NCI-H345 treated with DMSO at 0.1 percent for 48 hours (cell line): ENCODE measurements at regions not wholly inside any gene's neighbourhood (a gene's known extent, or its start where the extent isn't known, plus 50 kb on each side); places are given as distances from the start of the nearest gene placed in this dataset.

Source experiments
- DNase-seq: peaks from one replicate; lab custom pipeline; 2025; ENCODE audit not compliant: unreplicated experiment; lab: John Stamatoyannopoulos, UW

DNA sequence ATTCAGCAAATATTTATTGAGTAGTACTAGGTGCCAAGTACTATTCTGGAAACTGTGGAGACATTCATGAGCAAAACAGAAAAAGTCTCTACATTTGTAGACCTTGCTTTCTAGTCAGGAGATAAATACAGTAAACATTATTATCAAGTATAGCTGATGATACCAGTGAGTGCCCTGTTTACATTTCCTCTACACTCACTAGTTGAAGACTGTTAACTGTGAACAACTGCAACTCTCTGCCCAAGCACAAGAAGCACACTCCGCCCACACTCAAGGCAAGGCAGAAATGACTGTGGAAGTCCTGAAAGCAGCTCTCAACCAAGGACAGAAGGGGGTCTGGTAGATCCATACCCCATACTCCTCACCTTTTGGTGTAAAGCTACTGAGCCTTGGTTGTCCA is 837.0 kb downstream of the DIAPH3 start:
- no peak for DNase-seq

- no peak for DNase-seq
These were observed 833.0 kb downstream of the DIAPH3 start for GRCh38 chr13:59330764-59331163.

GRCh38 chr13:59332966-59333365 is 830.8 kb downstream of the DIAPH3 start:
- DNase-seq = no peak

GRCh38 chr13:59337070-59337469 is 826.7 kb downstream of the DIAPH3 start:
- no peak for DNase-seq

GRCh38 chr13:59340151-59340550 is 823.6 kb downstream of the DIAPH3 start:
- no peak for DNase-seq

DNA sequence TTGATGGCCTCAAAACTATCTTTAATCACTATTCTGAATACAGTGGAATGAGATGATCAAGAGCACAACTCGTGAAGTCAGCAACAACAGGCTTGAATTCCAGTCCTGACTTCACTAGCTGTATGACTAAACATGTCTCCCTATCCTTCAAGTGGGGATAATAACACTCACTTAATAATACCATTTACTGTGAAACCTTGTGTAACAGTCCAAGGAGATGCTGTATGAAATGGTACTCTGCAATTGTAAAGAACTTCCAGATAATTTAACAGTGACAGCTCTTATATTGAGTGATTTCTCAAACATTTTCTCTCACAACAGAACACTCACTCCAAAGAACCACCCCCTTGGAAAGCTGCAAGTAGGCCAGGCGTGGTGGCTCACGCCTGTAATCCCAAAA is 823.1 kb downstream of the DIAPH3 start:
- DNase-seq = no peak

GRCh38 chr13:59342400-59342799 is 821.3 kb downstream of the DIAPH3 start:
- no peak for DNase-seq

- DNase-seq = no peak
These were observed 820.6 kb downstream of the DIAPH3 start for GRCh38 chr13:59343132-59343531.

DNA sequence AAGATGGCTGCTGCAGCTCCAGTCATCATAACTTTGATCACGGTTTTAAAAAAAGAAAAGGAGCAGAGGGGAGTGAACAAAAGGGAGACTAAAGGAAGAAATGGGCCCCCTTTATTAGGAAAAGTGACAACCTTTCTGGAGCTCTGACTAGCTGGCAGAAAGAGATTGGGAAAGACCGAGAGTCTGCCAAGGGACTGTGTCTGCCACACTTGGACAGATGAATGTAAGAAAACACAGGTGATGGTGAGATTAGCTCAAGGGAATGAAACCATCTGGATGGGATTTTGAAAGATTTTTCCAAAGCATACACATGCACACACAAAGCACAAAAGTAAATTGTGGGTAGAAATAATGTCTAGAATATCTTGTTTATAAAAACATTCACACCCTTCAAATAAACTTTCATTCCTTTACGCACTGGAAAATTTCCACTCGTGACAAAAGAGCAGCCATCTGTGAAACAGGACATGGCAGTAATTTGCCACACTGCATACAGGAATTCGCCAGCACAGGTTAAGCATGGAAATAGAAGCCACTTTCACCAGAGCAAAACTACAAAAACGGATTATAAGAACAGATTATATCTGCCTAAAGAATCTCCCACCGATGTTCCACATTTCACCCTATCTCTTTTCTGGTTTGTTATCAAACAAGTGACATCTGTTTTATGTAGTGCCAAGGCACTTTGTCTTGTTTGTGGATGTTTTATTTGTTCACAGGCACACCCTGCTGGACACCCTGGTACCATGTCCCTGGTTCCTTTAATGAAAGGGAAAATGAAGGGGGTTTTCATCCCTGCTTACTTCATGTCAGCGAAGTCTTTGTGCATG is 819.5 kb downstream of the DIAPH3 start:
- no peak for DNase-seq

DNA sequence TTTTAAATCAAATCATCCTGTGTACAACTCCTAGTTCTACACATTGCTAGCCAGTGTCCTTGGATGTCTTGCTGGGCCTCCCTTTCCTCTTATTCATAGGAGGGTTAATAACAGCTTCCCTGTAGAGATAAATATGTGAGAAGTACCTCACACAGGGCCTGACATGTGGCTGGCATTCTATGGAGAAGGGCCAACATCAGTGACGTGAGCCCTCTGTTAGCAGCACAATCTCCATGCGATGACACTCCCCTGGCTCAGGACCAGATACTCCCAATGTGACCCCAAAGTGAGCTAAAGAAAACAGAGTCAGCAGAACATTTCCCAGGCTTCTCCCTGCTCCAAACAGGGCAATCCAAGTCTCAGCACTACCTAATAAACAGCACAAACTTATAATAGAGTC is 818.4 kb downstream of the DIAPH3 start:
- DNase-seq = no peak

- no peak for DNase-seq
These were observed 816.6 kb downstream of the DIAPH3 start for GRCh38 chr13:59346999-59347723.

- no peak for DNase-seq
These were observed 815.1 kb downstream of the DIAPH3 start for GRCh38 chr13:59348617-59349016.

GRCh38 chr13:59352600-59352999 is 811.1 kb downstream of the DIAPH3 start:
- DNase-seq = no peak

DNA sequence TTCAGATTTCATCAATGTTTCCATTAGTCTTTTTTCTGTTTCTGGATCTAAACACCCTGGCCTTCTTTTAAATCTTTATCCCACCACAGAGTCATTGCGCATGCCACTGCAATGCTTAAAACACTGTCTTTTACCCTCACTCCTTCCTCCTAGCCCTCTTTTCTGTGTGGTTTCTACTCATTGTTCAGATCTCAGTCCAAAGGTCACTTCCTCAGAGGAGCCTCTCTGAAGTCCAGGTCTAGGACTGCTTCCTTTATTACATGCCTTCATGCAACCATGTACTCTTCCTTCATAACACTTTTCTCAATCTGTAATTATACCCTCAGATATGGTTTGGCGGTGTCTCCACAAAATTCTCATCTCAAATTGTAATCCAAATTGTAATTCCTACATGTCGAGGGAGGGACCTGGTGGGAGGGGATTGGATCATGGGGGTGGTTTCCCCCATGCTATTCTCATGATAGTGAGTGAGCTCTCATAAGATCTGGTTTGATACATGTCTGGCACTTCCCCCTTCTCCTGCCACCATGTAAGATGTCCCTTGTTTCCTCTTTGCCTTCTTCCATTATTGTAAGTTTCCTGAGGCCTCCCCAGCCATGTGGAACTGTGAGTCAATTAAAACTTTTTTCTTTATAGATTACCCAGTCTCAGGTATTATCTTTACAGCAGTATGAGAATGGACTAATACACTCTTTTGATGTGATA is 808.9 kb downstream of the DIAPH3 start:
- no peak for DNase-seq

DNA sequence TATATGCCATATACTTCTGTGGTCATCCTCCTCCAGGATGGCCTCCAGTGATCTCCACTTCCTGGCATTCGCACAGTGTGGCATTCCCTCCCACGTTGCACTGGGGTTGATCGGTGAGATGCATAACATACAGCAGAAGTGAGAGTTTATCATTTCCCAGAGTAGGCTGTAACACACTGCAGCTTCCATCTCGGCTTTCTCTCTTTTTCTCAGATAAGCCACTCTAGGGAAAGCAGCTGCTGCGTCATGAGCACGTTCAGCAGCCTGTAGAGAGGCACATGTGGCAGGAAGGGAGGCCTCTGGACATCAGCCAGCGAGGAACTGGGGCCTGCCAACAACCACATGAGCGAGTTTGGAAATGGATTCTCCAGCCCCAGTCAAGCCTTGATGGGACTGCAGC is 807.1 kb downstream of the DIAPH3 start:
- DNase-seq = no peak

- DNase-seq = no peak
These were observed 805.7 kb downstream of the DIAPH3 start for GRCh38 chr13:59358014-59358413.

- no peak for DNase-seq
These were observed 803.6 kb downstream of the DIAPH3 start for GRCh38 chr13:59360108-59360507.

GRCh38 chr13:59360916-59361315 is 802.8 kb downstream of the DIAPH3 start:
- DNase-seq = no peak

GRCh38 chr13:59363313-59363712 is 800.4 kb downstream of the DIAPH3 start:
- no peak for DNase-seq

DNA sequence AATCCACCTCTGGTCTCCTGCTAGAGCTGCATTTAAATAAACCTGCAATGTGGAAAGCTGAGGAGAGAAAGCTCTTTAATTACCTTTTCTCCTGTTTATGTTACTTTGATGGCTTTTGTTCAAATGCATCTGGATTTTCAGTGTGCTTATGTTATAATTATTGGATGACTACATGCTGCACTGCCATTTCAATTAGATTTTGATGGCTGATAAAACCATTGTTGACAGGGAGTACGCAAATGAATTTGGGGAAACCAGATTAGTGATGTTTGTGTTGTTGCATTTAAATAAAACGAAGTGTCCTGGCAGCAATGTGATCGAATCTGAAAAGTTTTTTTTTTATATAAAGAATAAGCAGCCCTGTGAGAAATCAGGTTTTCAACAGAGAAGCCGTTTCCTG is 799.8 kb downstream of the DIAPH3 start:
- no peak for DNase-seq

- DNase-seq = no peak
These were observed 799.1 kb downstream of the DIAPH3 start for GRCh38 chr13:59364641-59365085.

- no peak for DNase-seq
These were observed 796.3 kb downstream of the DIAPH3 start for GRCh38 chr13:59367467-59367866.
